ENCODE measurements at regions not wholly inside any gene's neighbourhood (a gene's known extent, or its start where the extent isn't known, plus 50 kb on each side); places are given as distances from the start of the nearest gene placed in this dataset.

DNA sequence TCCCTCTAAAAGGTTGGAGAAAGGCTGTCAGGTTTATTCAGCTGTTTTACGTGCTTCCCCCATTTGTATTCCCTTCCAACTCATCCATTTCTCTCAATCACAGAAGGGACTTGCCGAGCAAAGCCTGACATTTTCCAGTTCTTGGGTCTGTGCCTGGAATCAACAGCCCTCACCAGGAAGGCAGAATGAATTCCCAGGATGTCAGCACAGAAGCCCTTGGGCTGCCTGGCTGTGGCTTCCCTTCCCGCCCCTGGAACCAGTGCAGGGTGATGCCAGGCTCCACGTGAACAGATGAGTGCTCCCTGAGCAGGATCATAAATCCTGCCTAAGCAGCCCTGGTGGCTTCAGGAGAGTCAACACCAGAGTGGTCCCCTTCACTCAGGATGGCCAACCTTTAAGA lies 86.1 kb upstream of the CD83 start:
- TF ChIP-seq EZH2phosphoT487 (IDR thresholded peaks at IDR 0.05; ENCODE audit: borderline replicate concordance, low read depth, low read length) (no peak), CTCF (conservative IDR thresholded peaks at IDR 0.05; ENCODE audit: low read length) (no peak)
